Ascending aorta (tissue), 2 donors: ENCODE measurements at regions not wholly inside any gene's neighbourhood (a gene's known extent, or its start where the extent isn't known, plus 50 kb on each side); places are given as distances from the start of the nearest gene placed in this dataset.

ENCODE experiments used
- DNase-seq, 2 donors: peaks; one replicate each; pipeline ENCODE4 v3.0.0-alpha.2; 2019; ENCODE audit warnings: low spot score in 2 of 2
- H3K27ac ChIP-seq, 2 donors: fragments of 200-600 bp; sonication (generic); one replicate each; pipeline ENCODE4 v1.5.1; 2016 to 2017; ENCODE audit warnings: mild to moderate bottlenecking in 1 of 2
- H3K27me3 ChIP-seq: fragments of 200-600 bp; sonication (generic); one replicate; pipeline ENCODE4 v1.5.1; 2017
- H3K36me3 ChIP-seq, 2 donors: fragments of 200-600 bp; sonication (generic); one replicate each; pipeline ENCODE4 v1.5.1; 2016
- H3K4me1 ChIP-seq, 2 donors: fragments of 200-600 bp; sonication (generic); one replicate each; pipeline ENCODE4 v1.5.1; 2016 to 2017; ENCODE audit warnings: mild to moderate bottlenecking in 1 of 2
- H3K4me3 ChIP-seq, 2 donors: fragments of 200-600 bp; sonication (generic); one replicate each; pipeline ENCODE4 v1.5.1; 2016 to 2017; ENCODE audit warnings: mild to moderate bottlenecking in 1 of 2
- H3K9me3 ChIP-seq, 2 donors: fragments of 200-600 bp; sonication (generic); one replicate each; pipeline ENCODE4 v1.5.1; 2016
- CTCF ChIP-seq, 3 experiments: fragments of 200-600 bp in 2 of 3; fragments of 450-650 bp in 1 of 3; sonication (generic) in 2 of 3; IDR thresholded peaks; one replicate each; pipeline ENCODE4 v1.5.1; 2016 to 2019; ENCODE audit warnings: antibody characterized with exemption in 3 of 3, mild to moderate bottlenecking in 1 of 3, moderate library complexity in 1 of 3
- intact Hi-C: fragments of 100-400 bp; cut with DNase I; formaldehyde crosslinking; loops from one replicate; pipeline ENCODE4 v1.15.1; 2023

GRCh38 chr4:123821861-123822260, 425.3 kb downstream of the SPRY1 start:
- no peaks in the 10 kb centered on the region for H3K36me3 ChIP-seq

GRCh38 chr4:123822353-123822752, 425.8 kb downstream of the SPRY1 start:
- no peak for TF ChIP-seq CTCF (IDR thresholded peaks at IDR 0.05)
- Histone ChIP-seq H3K27me3 (no peaks in the 10 kb centered on the region), H3K27ac (no peak overlapping the region), H3K4me1 (peaks cover 0 to 8% of the 10 kb centered on the region in 2 donors), H3K4me3 (no peak overlapping the region), H3K9me3 (no peaks in the 10 kb centered on the region), H3K36me3 (no peaks in the 10 kb centered on the region)
- DNase-seq, result no peak
- intact Hi-C loops, result loop anchor here (10.0 kb wide), 1 partner anchor 382 kb away; no protein-coding TSS in a partner anchor

More at GRCh38 chr4:123821861-123822260, 425.3 kb downstream of the SPRY1 start:
- no peak for DNase-seq
- no peaks in the 10 kb centered on the region for H3K27me3 ChIP-seq
- no peak for TF ChIP-seq CTCF (IDR thresholded peaks at IDR 0.05)
- H3K4me3 ChIP-seq, result no peak overlapping the region
- intact Hi-C loops, result loop anchor here (10.0 kb wide), 1 partner anchor 383 kb away; no protein-coding TSS in a partner anchor
- H3K4me1 ChIP-seq, result peaks cover 0 to 8% of the 10 kb centered on the region in 2 donors
- H3K27ac ChIP-seq, result no peak overlapping the region
- H3K9me3 ChIP-seq, result no peaks in the 10 kb centered on the region

- Histone ChIP-seq H3K9me3 (no peaks in the 10 kb centered on the region), H3K27ac (no peak overlapping the region), H3K27me3 (no peaks in the 10 kb centered on the region), H3K4me3 (no peak overlapping the region), H3K36me3 (no peaks in the 10 kb centered on the region), H3K4me1 (peaks cover 0 to 8% of the 10 kb centered on the region in 2 donors)
- DNase-seq, result no peak
- TF ChIP-seq CTCF (IDR thresholded peaks at IDR 0.05), result no peak
- intact Hi-C loops, result loop anchor here (10.0 kb wide), 1 partner anchor 382 kb away; no protein-coding TSS in a partner anchor
These were observed 426.6 kb downstream of the SPRY1 start for GRCh38 chr4:123823244-123823643.

GRCh38 chr4:123824524-123824923, 427.9 kb downstream of the SPRY1 start:
- no peak for TF ChIP-seq CTCF (IDR thresholded peaks at IDR 0.05)
- Histone ChIP-seq H3K9me3 (no peaks in the 10 kb centered on the region), H3K27ac (peak overlapping the region; percentile 10 to 39), H3K27me3 (no peaks in the 10 kb centered on the region), H3K4me3 (no peak overlapping the region), H3K36me3 (no peaks in the 10 kb centered on the region), H3K4me1 (peaks cover 0 to 8% of the 10 kb centered on the region in 2 donors)
- intact Hi-C loops, result loop anchor here (10.0 kb wide), 1 partner anchor 380 kb away; no protein-coding TSS in a partner anchor
- no peak for DNase-seq

- Histone ChIP-seq H3K27me3 (no peaks in the 10 kb centered on the region), H3K4me1 (peaks cover 0 to 8% of the 10 kb centered on the region in 2 donors), H3K36me3 (no peaks in the 10 kb centered on the region), H3K27ac (peak overlapping the region; percentile 30 to 39), H3K4me3 (no peak overlapping the region), H3K9me3 (no peaks in the 10 kb centered on the region)
- intact Hi-C loops, result loop anchor here (10.0 kb wide), 1 partner anchor 379 kb away; no protein-coding TSS in a partner anchor
- no peak for TF ChIP-seq CTCF (IDR thresholded peaks at IDR 0.05)
- DNase-seq, result no peak
These were observed 429.1 kb downstream of the SPRY1 start for GRCh38 chr4:123825596-123826291.
